GM23248 (cell line): ENCODE measurements at regions not wholly inside any gene's neighbourhood (a gene's known extent, or its start where the extent isn't known, plus 50 kb on each side); places are given as distances from the start of the nearest gene placed in this dataset.

Source experiments
- DNase-seq: peaks from one replicate; pipeline ENCODE4 v3.0.0-alpha.2; 2015
- H2AFZ ChIP-seq: fragments of 200-600 bp; sonication (generic); 2 replicates; pipeline ENCODE4 v1.6.1; 2016; ENCODE audit warnings: antibody characterized with exemption
- H3F3A ChIP-seq: fragments of 200-600 bp; sonication (generic); 2 replicates; pipeline ENCODE4 v1.6.1; 2016; ENCODE audit warnings: mild to moderate bottlenecking, antibody characterized with exemption, mixed run types; ENCODE audit not compliant: insufficient read depth
- H3K27ac ChIP-seq: fragments of 200-600 bp; sonication (generic); 2 replicates; pipeline ENCODE4 v1.5.1; 2016; ENCODE audit warnings: mild to moderate bottlenecking
- H3K27me3 ChIP-seq: fragments of 200-600 bp; sonication (generic); replicated peaks from 2 replicates; pipeline ENCODE4 v1.6.1; 2016; ENCODE audit warnings: mild to moderate bottlenecking; ENCODE audit not compliant: insufficient read depth
- H3K36me3 ChIP-seq: fragments of 200-600 bp; sonication (generic); 2 replicates; pipeline ENCODE4 v1.6.1; 2016; ENCODE audit warnings: low read depth, mild to moderate bottlenecking
- H3K4me1 ChIP-seq: fragments of 200-600 bp; sonication (generic); 2 replicates; pipeline ENCODE4 v1.6.1; 2016; ENCODE audit warnings: mild to moderate bottlenecking; ENCODE audit not compliant: insufficient read depth
- H3K4me2 ChIP-seq: fragments of 200-600 bp; sonication (generic); one replicate; pipeline ENCODE4 v1.6.1; 2016; ENCODE audit warnings: mild to moderate bottlenecking; ENCODE audit not compliant: unreplicated experiment
- H3K4me3 ChIP-seq: fragments of 200-600 bp; sonication (generic); 2 replicates; pipeline ENCODE4 v1.5.1; 2016; ENCODE audit warnings: mild to moderate bottlenecking
- H3K79me2 ChIP-seq: fragments of 200-600 bp; sonication (generic); 2 replicates; pipeline ENCODE4 v1.6.1; 2016; ENCODE audit warnings: mild to moderate bottlenecking; ENCODE audit not compliant: insufficient read depth
- H3K9ac ChIP-seq: fragments of 200-600 bp; sonication (generic); 2 replicates; pipeline ENCODE4 v1.6.1; 2016; ENCODE audit warnings: mild to moderate bottlenecking
- H3K9me2 ChIP-seq: fragments of 200-600 bp; sonication (generic); 2 replicates; pipeline ENCODE4 v1.6.1; 2016; ENCODE audit warnings: mixed run types, mild to moderate bottlenecking, moderate library complexity; ENCODE audit not compliant: insufficient read depth
- H3K9me3 ChIP-seq: fragments of 200-600 bp; sonication (generic); one replicate; pipeline ENCODE4 v1.6.1; 2017; ENCODE audit warnings: low read depth
- H4K20me1 ChIP-seq: fragments of 200-600 bp; sonication (generic); 2 replicates; pipeline ENCODE4 v1.6.0; 2016; ENCODE audit not compliant: insufficient read depth
- EZH2 ChIP-seq: fragments of 200-600 bp; sonication (generic); IDR thresholded peaks from 2 replicates; pipeline ENCODE4 v1.6.1; 2018; ENCODE audit warnings: antibody characterized with exemption, mild to moderate bottlenecking; ENCODE audit not compliant: insufficient read depth, poor library complexity, severe bottlenecking
- EZH2phosphoT487 ChIP-seq: fragments of 200-600 bp; sonication (generic); IDR thresholded peaks from 2 replicates; pipeline ENCODE4 v1.6.1; 2018; ENCODE audit warnings: antibody characterized with exemption, moderate library complexity, mild to moderate bottlenecking, low read depth; ENCODE audit not compliant: insufficient read depth
- WGBS, 2 experiments: methylation state at CpG; one replicate each; pipeline ENCODE4 v1.1.6; 2015 to 2017; ENCODE audit warnings: low lambda C conversion rate in 2 of 2, low coverage in 1 of 2; ENCODE audit errors: missing lambda C conversion rate in 2 of 2; 5-methylcytosine and 5-hydroxymethylcytosine counted together
- in situ Hi-C: fragments of 300-500 bp; cut with MboI; formaldehyde crosslinking; loops from 2 replicates; pipeline ENCODE4 v1.15.0; 2020

DNA sequence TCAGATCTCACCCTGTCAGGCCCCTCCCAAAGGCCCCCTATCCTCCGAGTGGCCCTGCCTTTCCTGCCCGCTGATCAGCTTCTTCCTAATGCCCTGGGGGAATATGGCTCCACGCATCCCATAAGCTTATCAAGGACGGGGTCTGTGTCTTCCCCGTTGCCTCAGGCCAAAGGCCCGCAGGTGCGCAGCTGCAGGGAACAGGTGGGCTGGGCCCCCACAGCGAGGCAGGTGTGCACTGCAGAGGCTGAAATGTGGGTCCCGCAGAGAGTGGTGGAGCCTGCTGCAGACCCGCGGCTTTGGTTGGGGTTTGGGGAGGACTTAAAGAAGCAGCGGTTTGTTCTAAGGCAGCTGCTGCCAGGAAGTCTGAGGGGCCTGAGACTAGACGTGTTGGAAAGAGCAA is 220.8 kb upstream of the TCERG1L start:
- no peak for DNase-seq
- Histone ChIP-seq H3K27ac (no peak overlapping the region), H3K4me1 (no peaks in the 10 kb centered on the region), H3K9me2 (no peaks in the 10 kb centered on the region), H3K79me2 (no peaks in the 10 kb centered on the region), H3K27me3 (0 out of 2 replicates have a peak, but pooled peaks cover 6% of the 10 kb centered on the region), H3K4me2 (no peak overlapping the region), H3F3A (no peaks in the 10 kb centered on the region), H3K9me3 (no peaks in the 10 kb centered on the region), H3K36me3 (no peaks in the 10 kb centered on the region), H4K20me1 (no peaks in the 10 kb centered on the region), H3K9ac (no peak overlapping the region), H2AFZ (no peak overlapping the region), H3K4me3 (no peak overlapping the region)
- in situ Hi-C loops: no loop called here
- WGBS, 2 experiments: 63 to 65% methylated on average over 13 of the region's 13 CpGs
- TF ChIP-seq EZH2phosphoT487 (no peak), EZH2 (no peak)

DNA sequence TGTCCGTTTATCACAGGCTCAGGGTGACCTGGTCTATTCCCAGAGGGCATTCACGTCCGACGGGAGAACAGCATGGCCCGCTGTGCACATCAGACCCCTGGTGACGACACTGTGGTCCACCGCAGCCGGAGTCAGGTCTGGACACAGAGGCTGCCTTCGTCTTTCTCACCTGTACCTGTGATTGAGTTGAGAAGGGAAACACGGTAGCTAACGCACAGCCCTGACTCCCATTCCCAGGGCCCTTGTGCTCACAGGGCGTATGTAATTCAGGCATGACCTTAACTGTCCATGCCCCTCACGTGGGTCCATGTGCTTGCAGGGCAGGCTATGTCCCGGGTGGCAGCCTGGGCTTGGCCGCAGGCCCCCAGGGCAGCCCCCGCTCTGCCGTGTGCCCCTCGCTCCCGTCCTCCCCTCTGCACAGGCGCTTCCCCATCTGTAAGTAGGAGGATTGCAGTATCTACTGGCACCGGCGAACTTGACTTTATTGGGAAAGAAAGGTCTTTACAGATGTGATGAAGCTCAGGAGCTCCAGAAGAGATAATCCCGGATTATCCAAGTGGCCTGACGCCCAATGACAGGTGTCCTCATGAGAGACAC is 221.3 kb upstream of the TCERG1L start:
- in situ Hi-C loops: no loop called here
- H3K9ac ChIP-seq: no peak overlapping the region
- H4K20me1 ChIP-seq: no peaks in the 10 kb centered on the region
- no peaks in the 10 kb centered on the region for H3K79me2 ChIP-seq
- 74 to 77% methylated on average over 23 to 24 of the region's 24 CpGs for WGBS, 2 experiments
- TF ChIP-seq EZH2phosphoT487 (no peak), EZH2 (no peak)
- H3K4me2 ChIP-seq: no peak overlapping the region
- H3K4me1 ChIP-seq: no peaks in the 10 kb centered on the region
- no peaks in the 10 kb centered on the region for H3K36me3 ChIP-seq
- no peak overlapping the region for H2AFZ ChIP-seq
- 0 out of 2 replicates have a peak, but pooled peaks cover 6% of the 10 kb centered on the region for H3K27me3 ChIP-seq
- no peak overlapping the region for H3K4me3 ChIP-seq
- no peaks in the 10 kb centered on the region for H3K9me3 ChIP-seq
- DNase-seq: no peak
- no peak overlapping the region for H3K27ac ChIP-seq
- no peaks in the 10 kb centered on the region for H3F3A ChIP-seq
- no peaks in the 10 kb centered on the region for H3K9me2 ChIP-seq

DNA sequence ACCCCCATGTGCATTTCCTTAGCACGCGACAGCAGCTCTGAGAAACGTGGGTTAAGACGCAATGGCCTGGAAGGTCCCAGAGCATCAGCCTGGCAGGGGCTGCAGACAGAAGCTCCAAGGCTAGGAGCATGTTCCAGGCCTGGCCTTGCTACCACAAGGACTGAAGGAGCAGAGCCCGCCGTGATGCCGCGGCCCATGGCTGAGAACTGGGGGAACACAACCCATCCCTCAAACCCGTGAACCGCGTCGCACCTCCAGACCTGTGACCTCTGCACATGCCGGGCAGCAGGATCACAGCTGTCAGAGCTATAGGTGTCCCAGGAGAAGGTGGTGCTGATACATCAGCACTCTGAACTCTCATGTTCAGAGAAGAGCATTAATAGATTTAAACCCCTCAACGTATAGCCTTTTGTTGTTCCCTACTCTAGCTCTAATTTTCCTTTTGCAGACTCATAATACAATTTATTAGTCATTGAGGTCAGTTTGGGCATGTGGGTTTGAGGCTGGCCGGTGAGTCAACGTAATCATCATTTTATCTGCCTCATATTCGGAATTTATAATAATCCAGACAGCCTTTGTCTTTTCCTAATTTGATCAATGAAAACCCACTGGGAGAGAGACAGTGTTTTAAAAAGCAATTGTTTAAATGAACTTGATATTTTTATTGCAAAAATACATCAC is 222.5 kb upstream of the TCERG1L start:
- no peak overlapping the region for H3K4me3 ChIP-seq
- H3K9ac ChIP-seq: no peak overlapping the region
- H2AFZ ChIP-seq: no peak overlapping the region
- H3F3A ChIP-seq: no peaks in the 10 kb centered on the region
- peak; percentile 61 for DNase-seq
- no peak overlapping the region for H3K4me2 ChIP-seq
- in situ Hi-C loops: no loop called here
- 67 to 68% methylated on average over 17 of the region's 17 CpGs for WGBS, 2 experiments
- no peaks in the 10 kb centered on the region for H3K9me2 ChIP-seq
- no peak overlapping the region for H3K27ac ChIP-seq
- no peaks in the 10 kb centered on the region for H3K4me1 ChIP-seq
- H3K27me3 ChIP-seq: 0 out of 2 replicates have a peak, but pooled peaks cover 12% of the 10 kb centered on the region
- no peaks in the 10 kb centered on the region for H4K20me1 ChIP-seq
- H3K36me3 ChIP-seq: no peaks in the 10 kb centered on the region
- H3K79me2 ChIP-seq: no peaks in the 10 kb centered on the region
- TF ChIP-seq EZH2phosphoT487 (0 out of 2 replicates have a peak, but pooled peaks have one; percentile 64), EZH2 (no peak)
- H3K9me3 ChIP-seq: no peaks in the 10 kb centered on the region

DNA sequence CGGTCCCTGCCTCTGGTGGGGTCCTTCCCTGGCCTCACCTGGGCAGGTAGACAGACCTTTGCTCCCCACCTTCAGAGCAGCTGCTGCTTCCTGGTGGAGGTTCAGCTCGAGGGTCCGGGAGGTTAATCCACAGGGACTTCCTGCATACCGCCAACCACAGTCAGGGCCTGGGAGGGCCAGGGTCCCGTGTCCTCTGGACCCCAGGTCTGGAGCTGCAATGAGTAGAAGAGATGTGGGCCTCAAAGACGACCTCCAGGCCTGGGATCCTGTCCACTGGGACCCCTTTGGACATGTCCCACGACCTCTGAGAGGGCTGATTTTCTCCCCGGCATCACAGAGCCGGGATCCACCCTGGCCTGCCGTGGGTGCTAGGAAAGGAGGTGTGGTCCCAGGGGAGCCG is 223.3 kb upstream of the TCERG1L start:
- TF ChIP-seq EZH2phosphoT487: no peak
- TF ChIP-seq EZH2: no peak
- no peaks in the 10 kb centered on the region for H3K9me3 ChIP-seq
- H2AFZ ChIP-seq: no peak overlapping the region
- no peak for DNase-seq
- no peak overlapping the region for H3K9ac ChIP-seq
- H4K20me1 ChIP-seq: no peaks in the 10 kb centered on the region
- H3K4me2 ChIP-seq: no peak overlapping the region
- WGBS, 2 experiments: 69 to 75% methylated on average over 11 of the region's 11 CpGs
- H3K9me2 ChIP-seq: no peaks in the 10 kb centered on the region
- H3K36me3 ChIP-seq: no peaks in the 10 kb centered on the region
- no peak overlapping the region for H3K27ac ChIP-seq
- no peaks in the 10 kb centered on the region for H3K4me1 ChIP-seq
- no peaks in the 10 kb centered on the region for H3F3A ChIP-seq
- no peaks in the 10 kb centered on the region for H3K79me2 ChIP-seq
- H3K4me3 ChIP-seq: no peak overlapping the region
- in situ Hi-C loops: no loop called here
- H3K27me3 ChIP-seq: 0 out of 2 replicates have a peak, but pooled peaks cover 12% of the 10 kb centered on the region
